A673 (cell line): ENCODE measurements at regions not wholly inside any gene's neighbourhood (a gene's known extent, or its start where the extent isn't known, plus 50 kb on each side); places are given as distances from the start of the nearest gene placed in this dataset.

Experiments used
- EZH2 ChIP-seq: fragments of 200-600 bp; sonication (generic); IDR thresholded peaks from 2 replicates; pipeline ENCODE4 v1.6.1; 2017; ENCODE audit warnings: borderline replicate concordance, low read depth, mild to moderate bottlenecking, mixed read lengths, antibody characterized with exemption, low read length; ENCODE audit not compliant: poor library complexity, severe bottlenecking
- TF ChIP-seq, protein P1 (sequence below): fragments of 300-800, 200-600 bp; sonication (generic); conservative IDR thresholded peaks from 2 replicates; pipeline ENCODE4 v1.5.1; 2017; ENCODE audit warnings: low read depth, mild to moderate bottlenecking, antibody characterized with exemption, low read length, moderate library complexity, mixed read lengths

DNA sequence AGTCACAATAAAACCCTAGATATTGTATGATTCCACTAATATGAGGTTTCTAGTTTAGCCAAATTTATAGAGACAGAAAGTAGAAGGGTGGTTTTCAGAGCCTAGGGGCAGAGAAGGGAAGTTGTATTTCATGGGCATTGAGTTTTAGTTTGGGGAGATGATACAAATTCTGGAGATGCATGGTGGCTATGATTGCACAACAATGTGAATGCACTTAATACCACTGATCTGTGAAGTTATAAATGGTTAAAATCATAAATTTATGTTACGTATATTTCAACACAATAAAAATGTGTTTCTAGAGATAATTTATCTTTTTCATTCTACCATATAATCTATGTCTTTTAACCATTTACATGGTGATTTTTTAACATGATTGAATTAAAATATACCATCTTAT lies 779.3 kb upstream of the BRINP3 start:
- TF ChIP-seq, protein P1, sequence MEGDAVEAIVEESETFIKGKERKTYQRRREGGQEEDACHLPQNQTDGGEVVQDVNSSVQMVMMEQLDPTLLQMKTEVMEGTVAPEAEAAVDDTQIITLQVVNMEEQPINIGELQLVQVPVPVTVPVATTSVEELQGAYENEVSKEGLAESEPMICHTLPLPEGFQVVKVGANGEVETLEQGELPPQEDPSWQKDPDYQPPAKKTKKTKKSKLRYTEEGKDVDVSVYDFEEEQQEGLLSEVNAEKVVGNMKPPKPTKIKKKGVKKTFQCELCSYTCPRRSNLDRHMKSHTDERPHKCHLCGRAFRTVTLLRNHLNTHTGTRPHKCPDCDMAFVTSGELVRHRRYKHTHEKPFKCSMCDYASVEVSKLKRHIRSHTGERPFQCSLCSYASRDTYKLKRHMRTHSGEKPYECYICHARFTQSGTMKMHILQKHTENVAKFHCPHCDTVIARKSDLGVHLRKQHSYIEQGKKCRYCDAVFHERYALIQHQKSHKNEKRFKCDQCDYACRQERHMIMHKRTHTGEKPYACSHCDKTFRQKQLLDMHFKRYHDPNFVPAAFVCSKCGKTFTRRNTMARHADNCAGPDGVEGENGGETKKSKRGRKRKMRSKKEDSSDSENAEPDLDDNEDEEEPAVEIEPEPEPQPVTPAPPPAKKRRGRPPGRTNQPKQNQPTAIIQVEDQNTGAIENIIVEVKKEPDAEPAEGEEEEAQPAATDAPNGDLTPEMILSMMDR = no peak
- TF ChIP-seq EZH2 = no peak
